IMR-90 (cell line): ENCODE measurements at regions not wholly inside any gene's neighbourhood (a gene's known extent, or its start where the extent isn't known, plus 50 kb on each side); places are given as distances from the start of the nearest gene placed in this dataset.

Experiments used
- ATAC-seq: fragments of 200-7000 bp; cut with Tn5 transposase; 2 replicates; pipeline ENCODE4 v1.9.1; 2020; ENCODE audit warnings: low read depth, mild to moderate bottlenecking, moderate library complexity
- BruUV-seq: library from RNA; stranded (reverse); fragments of 400-500 nt; replicated peaks from 2 replicates; lab custom pipeline; 2021; lab: Mats Ljungman, UMichigan
- CTCF ChIA-PET: fragments of 300-600 bp; formaldehyde crosslinking; extraction: SDS; loops from one replicate; lab custom pipeline; 2021; ENCODE audit warnings: antibody characterized with exemption; lab: Yijun Ruan, JAX
- POLR2A ChIA-PET: fragments of 300-600 bp; sonication (Branson Sonifier 250); formaldehyde crosslinking; loops from one replicate; lab custom pipeline; 2022; ENCODE audit warnings: antibody characterized with exemption; ENCODE audit not compliant: unreplicated experiment; lab: Charles Lee
- DNase-seq: peaks from one replicate; pipeline ENCODE4 v3.0.0; 2013
- H2AFZ ChIP-seq: replicated peaks from 2 replicates; pipeline ENCODE3; 2013; ENCODE audit warnings: low read length, mild to moderate bottlenecking; ENCODE audit not compliant: poor library complexity
- H2AK5ac ChIP-seq: 2 replicates; pipeline ENCODE4 v1.6.1; 2013; ENCODE audit warnings: low read depth, low read length, inconsistent platforms
- H2AK9ac ChIP-seq: replicated peaks from 2 replicates; pipeline ENCODE3; 2013; ENCODE audit warnings: mild to moderate bottlenecking, low read depth, low read length, moderate library complexity; ENCODE audit not compliant: poor library complexity
- H2BK120ac ChIP-seq: 2 replicates; pipeline ENCODE4 v1.6.1; 2013; ENCODE audit warnings: low read depth, low read length, inconsistent platforms
- H2BK15ac ChIP-seq: 3 replicates; pipeline ENCODE4 v1.6.1; 2013; ENCODE audit warnings: low read depth, low read length, inconsistent platforms
- H2BK20ac ChIP-seq: 2 replicates; pipeline ENCODE4 v1.6.1; 2013; ENCODE audit warnings: low read depth, mild to moderate bottlenecking, inconsistent platforms, low read length, moderate library complexity
- H2BK5ac ChIP-seq: 2 replicates; pipeline ENCODE4 v1.6.1; 2013; ENCODE audit warnings: mild to moderate bottlenecking, low read depth, low read length, inconsistent platforms; ENCODE audit not compliant: poor library complexity, severe bottlenecking
- H3K14ac ChIP-seq: replicated peaks from 2 replicates; pipeline ENCODE4 v1.6.1; 2013; ENCODE audit warnings: low read depth, low read length, inconsistent platforms
- H3K18ac ChIP-seq: 2 replicates; pipeline ENCODE4 v1.6.1; 2013; ENCODE audit warnings: low read depth, low read length, control low read depth
- H3K23ac ChIP-seq: 2 replicates; pipeline ENCODE4 v1.6.1; 2013; ENCODE audit warnings: low read depth, low read length, inconsistent platforms
- H3K27ac ChIP-seq: 2 replicates; pipeline ENCODE4 v1.5.1; 2013; ENCODE audit warnings: mild to moderate bottlenecking, control low read depth, low read length; ENCODE audit not compliant: insufficient read depth
- H3K27me3 ChIP-seq: 2 replicates; pipeline ENCODE4 v1.6.1; 2013; ENCODE audit warnings: low read length; ENCODE audit not compliant: control insufficient read depth, insufficient read depth
- H3K36me3 ChIP-seq: 2 replicates; pipeline ENCODE4 v1.6.1; 2013; ENCODE audit warnings: low read length, mixed read lengths; ENCODE audit not compliant: control insufficient read depth, insufficient read depth
- H3K4ac ChIP-seq: 2 replicates; pipeline ENCODE4 v1.6.1; 2013; ENCODE audit warnings: low read depth, low read length, inconsistent platforms
- H3K4me1 ChIP-seq: 2 replicates; pipeline ENCODE4 v1.6.1; 2013; ENCODE audit warnings: low read length, mixed read lengths; ENCODE audit not compliant: control insufficient read depth, insufficient read depth
- H3K4me2 ChIP-seq: 2 replicates; pipeline ENCODE4 v1.6.1; 2013; ENCODE audit warnings: low read depth, mild to moderate bottlenecking, control low read depth, low read length, moderate library complexity
- H3K4me3 ChIP-seq: 2 replicates; pipeline ENCODE4 v1.5.1; 2013; ENCODE audit warnings: low read depth, mild to moderate bottlenecking, control low read depth, low read length, moderate library complexity; ENCODE audit not compliant: insufficient read depth
- H3K56ac ChIP-seq: 2 replicates; pipeline ENCODE4 v1.6.1; 2013; ENCODE audit warnings: low read length, inconsistent platforms; ENCODE audit not compliant: insufficient read depth; ENCODE audit errors: extremely low read depth
- H3K79me1 ChIP-seq, 2 experiments: 2 replicates each; pipeline ENCODE4 v1.6.1; 2013; ENCODE audit warnings: low read length in 2 of 2, inconsistent platforms in 1 of 2, low read depth in 1 of 2
- H3K9ac ChIP-seq: 2 replicates; pipeline ENCODE4 v1.6.1; 2013; ENCODE audit warnings: low read depth, low read length, control low read depth
- H3K9me1 ChIP-seq: 2 replicates; pipeline ENCODE4 v1.6.1; 2013; ENCODE audit warnings: low read length, inconsistent platforms; ENCODE audit not compliant: insufficient read depth
- H3K9me3 ChIP-seq: 2 replicates; pipeline ENCODE4 v1.6.1; 2013; ENCODE audit warnings: low read length; ENCODE audit not compliant: control insufficient read depth, insufficient read depth
- H4K20me1 ChIP-seq: 2 replicates; pipeline ENCODE4 v1.6.1; 2013; ENCODE audit warnings: low read length, inconsistent platforms; ENCODE audit not compliant: insufficient read depth
- H4K5ac ChIP-seq: 2 replicates; pipeline ENCODE4 v1.6.1; 2013; ENCODE audit warnings: mild to moderate bottlenecking, low read depth, low read length, control low read depth
- H4K8ac ChIP-seq, 2 experiments: 2 replicates each; pipeline ENCODE4 v1.6.1; 2013; ENCODE audit warnings: low read depth in 2 of 2, low read length in 2 of 2, control low read depth in 1 of 2, inconsistent platforms in 1 of 2
- H4K91ac ChIP-seq: 2 replicates; pipeline ENCODE4 v1.6.1; 2013; ENCODE audit warnings: low read depth, low read length, inconsistent platforms; ENCODE audit not compliant: insufficient read depth
- BHLHE40 ChIP-seq: fragments of 150-350 bp; IDR thresholded peaks from 2 replicates; pipeline ENCODE4 v1.6.1; 2016; ENCODE audit warnings: mild to moderate bottlenecking, low read depth, low read length
- CEBPB ChIP-seq: IDR thresholded peaks from 2 replicates; pipeline ENCODE4 v1.6.1; 2012; ENCODE audit warnings: low read depth, low read length, improper control_type of control experiment
- CHD1 ChIP-seq: IDR thresholded peaks from 2 replicates; pipeline ENCODE4 v1.6.1; 2012; ENCODE audit warnings: low read depth, low read length, improper control_type of control experiment
- ELK1 ChIP-seq: fragments of 150-350 bp; IDR thresholded peaks from 2 replicates; pipeline ENCODE4 v1.6.1; 2016; ENCODE audit warnings: low read depth, mild to moderate bottlenecking, low read length, moderate library complexity, borderline replicate concordance
- MAFK ChIP-seq: IDR thresholded peaks from 2 replicates; pipeline ENCODE4 v1.6.1; 2012; ENCODE audit warnings: low read depth, low read length, improper control_type of control experiment
- MXI1 ChIP-seq: IDR thresholded peaks from 2 replicates; pipeline ENCODE4 v1.6.1; 2012; ENCODE audit warnings: low read depth, mild to moderate bottlenecking, low read length, moderate library complexity, borderline replicate concordance
- POLR2A ChIP-seq: IDR thresholded peaks from 2 replicates; pipeline ENCODE4 v1.6.1; 2012; ENCODE audit warnings: mild to moderate bottlenecking, low read depth, low read length
- RAD21 ChIP-seq: IDR thresholded peaks from 2 replicates; pipeline ENCODE4 v1.6.1; 2012; ENCODE audit warnings: low read length, improper control_type of control experiment
- RCOR1 ChIP-seq: IDR thresholded peaks from 2 replicates; pipeline ENCODE4 v1.6.1; 2012; ENCODE audit warnings: mild to moderate bottlenecking, low read length, improper control_type of control experiment; ENCODE audit not compliant: insufficient replicate concordance
- RFX5 ChIP-seq: IDR thresholded peaks from 2 replicates; pipeline ENCODE4 v1.8.0; 2012; ENCODE audit warnings: low read depth, mild to moderate bottlenecking, low read length, moderate library complexity
- SMC3 ChIP-seq: fragments of 150-350 bp; IDR thresholded peaks from 2 replicates; pipeline ENCODE4 v1.6.1; 2016; ENCODE audit warnings: low read depth, mild to moderate bottlenecking, antibody characterized with exemption, low read length, moderate library complexity
- USF2 ChIP-seq: fragments of 150-350 bp; IDR thresholded peaks from 2 replicates; pipeline ENCODE4 v1.6.1; 2017; ENCODE audit warnings: mild to moderate bottlenecking, antibody characterized with exemption, low read length, low read depth
- WGBS, 2 experiments: methylation state at CpG; one replicate each; pipeline versions ENCODE4 v1.1.5 to v1.1.7; 2013; ENCODE audit warnings: missing lambda C conversion rate in 2 of 2; ENCODE audit not compliant: insufficient read length in 1 of 2; ENCODE audit errors: extremely low coverage in 2 of 2; 5-methylcytosine and 5-hydroxymethylcytosine counted together
- dilution Hi-C: fragments of 300-500 bp; cut with HindIII; formaldehyde crosslinking; loops from one replicate; pipeline ENCODE4 v1.14.3; 2018; ENCODE audit warnings: low sequenced_read_pairs; ENCODE audit not compliant: unreplicated experiment
- in situ Hi-C: fragments of 300-500 bp; cut with MboI; formaldehyde crosslinking; loops from 3 replicates; pipeline ENCODE4 v1.14.3; 2019; ENCODE audit warnings: low sequenced_read_pairs, inconsistent platforms, mixed read lengths
- intact Hi-C: fragments of 100-400 bp; cut with micrococcal nuclease; formaldehyde crosslinking; loops from 2 replicates; pipeline ENCODE4 v1.10.0; 2022

GRCh38 chr18:71958605-71959004, 585.5 kb downstream of the CBLN2 start:
- no peak overlapping the region for H3K4me3 ChIP-seq
- H3K23ac ChIP-seq, result no peak overlapping the region
- CTCF ChIA-PET, result no interaction called here
- in situ Hi-C loops (no loop called here), dilution Hi-C loops (no loop called here), intact Hi-C loops (no loop called here)
- no peak overlapping the region for H4K8ac ChIP-seq
- POLR2A ChIA-PET, result no interaction called here
- DNase-seq (no peak), ATAC-seq (no peak)
- BruUV-seq, result no TSS peak
- H3K9me1 ChIP-seq, result no peaks in the 10 kb centered on the region
- H3K4ac ChIP-seq, result no peak overlapping the region
- no peak overlapping the region for H3K56ac ChIP-seq
- no peak overlapping the region for H2AK5ac ChIP-seq
- no peaks in the 10 kb centered on the region for H3K79me1 ChIP-seq
- no peak overlapping the region for H3K9ac ChIP-seq
- no peak overlapping the region for H2BK120ac ChIP-seq
- H3K27me3 ChIP-seq, result no peaks in the 10 kb centered on the region
- no peaks in the 10 kb centered on the region for H3K36me3 ChIP-seq
- no peaks in the 10 kb centered on the region for H3K4me1 ChIP-seq
- H2BK5ac ChIP-seq, result no peak overlapping the region
- no peak overlapping the region for H2BK15ac ChIP-seq
- H4K20me1 ChIP-seq, result no peaks in the 10 kb centered on the region
- no peak overlapping the region for H3K18ac ChIP-seq
- no peak overlapping the region for H2AK9ac ChIP-seq
- H2BK20ac ChIP-seq, result no peak overlapping the region
- no peak overlapping the region for H2AFZ ChIP-seq
- H3K4me2 ChIP-seq, result no peak overlapping the region
- H3K14ac ChIP-seq, result no peak overlapping the region
- no peak overlapping the region for H3K27ac ChIP-seq
- no peak overlapping the region for H4K5ac ChIP-seq
- H4K91ac ChIP-seq, result no peak overlapping the region
- TF ChIP-seq RCOR1, result no peak
- no peak for TF ChIP-seq RAD21
- TF ChIP-seq SMC3, result no peak
- no peak for TF ChIP-seq BHLHE40
- TF ChIP-seq CHD1, result no peak
- no peak for TF ChIP-seq RFX5
- TF ChIP-seq MAFK, result no peak
- TF ChIP-seq USF2, result no peak
- TF ChIP-seq POLR2A, result no peak
- TF ChIP-seq CEBPB, result no peak
- TF ChIP-seq ELK1, result no peak
- TF ChIP-seq MXI1, result no peak
- H3K9me3 ChIP-seq, result peaks cover 5% of the 10 kb centered on the region
- WGBS, 2 experiments, result no CpG with 5 or more reads among the region's 2 CpGs
